ENCODE measurements at regions not wholly inside any gene's neighbourhood (a gene's known extent, or its start where the extent isn't known, plus 50 kb on each side); places are given as distances from the start of the nearest gene placed in this dataset.

DNA sequence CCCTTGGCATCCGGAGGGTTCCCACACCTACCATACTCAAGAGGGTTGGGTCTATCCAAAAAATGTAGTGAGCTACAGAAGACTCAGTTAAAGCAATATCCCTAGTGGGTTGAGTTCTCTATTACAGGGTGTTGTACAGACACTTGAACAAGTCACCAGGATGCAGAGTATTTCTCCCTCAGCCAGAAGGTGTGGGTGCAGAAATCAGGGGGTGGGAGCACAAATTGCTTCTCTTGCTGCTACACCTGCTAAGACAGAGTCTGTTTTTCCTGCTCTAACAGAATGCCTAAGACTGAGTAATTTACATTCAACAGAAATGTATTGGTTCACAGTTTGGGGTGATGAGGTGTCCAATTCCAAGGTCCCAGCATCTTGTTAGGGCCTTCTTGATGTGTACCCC, 433.4 kb downstream of the TCERG1L start:
- TF ChIP-seq, protein P1, sequence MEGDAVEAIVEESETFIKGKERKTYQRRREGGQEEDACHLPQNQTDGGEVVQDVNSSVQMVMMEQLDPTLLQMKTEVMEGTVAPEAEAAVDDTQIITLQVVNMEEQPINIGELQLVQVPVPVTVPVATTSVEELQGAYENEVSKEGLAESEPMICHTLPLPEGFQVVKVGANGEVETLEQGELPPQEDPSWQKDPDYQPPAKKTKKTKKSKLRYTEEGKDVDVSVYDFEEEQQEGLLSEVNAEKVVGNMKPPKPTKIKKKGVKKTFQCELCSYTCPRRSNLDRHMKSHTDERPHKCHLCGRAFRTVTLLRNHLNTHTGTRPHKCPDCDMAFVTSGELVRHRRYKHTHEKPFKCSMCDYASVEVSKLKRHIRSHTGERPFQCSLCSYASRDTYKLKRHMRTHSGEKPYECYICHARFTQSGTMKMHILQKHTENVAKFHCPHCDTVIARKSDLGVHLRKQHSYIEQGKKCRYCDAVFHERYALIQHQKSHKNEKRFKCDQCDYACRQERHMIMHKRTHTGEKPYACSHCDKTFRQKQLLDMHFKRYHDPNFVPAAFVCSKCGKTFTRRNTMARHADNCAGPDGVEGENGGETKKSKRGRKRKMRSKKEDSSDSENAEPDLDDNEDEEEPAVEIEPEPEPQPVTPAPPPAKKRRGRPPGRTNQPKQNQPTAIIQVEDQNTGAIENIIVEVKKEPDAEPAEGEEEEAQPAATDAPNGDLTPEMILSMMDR (IDR thresholded peaks at IDR 0.05; ENCODE audit: low read length) = no peak
- TF ChIP-seq EZH2 (IDR thresholded peaks at IDR 0.05; ENCODE audit: borderline replicate concordance, low read length) = no peak
